Right cardiac atrium (tissue), 5 donors: ENCODE measurements at regions not wholly inside any gene's neighbourhood (a gene's known extent, or its start where the extent isn't known, plus 50 kb on each side); places are given as distances from the start of the nearest gene placed in this dataset.
A peak's percentile ranks its signal among the peaks of the same experiment; 100 is the strongest.

Source experiments
- ATAC-seq, 2 donors: fragments of 200-7000 bp; cut with Tn5 transposase; one replicate each; pipeline versions ENCODE4 v1.8.0 to v1.9.1; 2020; ENCODE audit warnings: moderate library complexity in 2 of 2, mild to moderate bottlenecking in 1 of 2
- DNase-seq, 3 donors: peaks; one replicate each; pipeline ENCODE4 v3.0.0-alpha.2; 2020
- H3K27ac ChIP-seq: one replicate; pipeline ENCODE4 v1.5.1; 2013; ENCODE audit warnings: mild to moderate bottlenecking, low read length, control low read depth, moderate library complexity
- H3K27me3 ChIP-seq: one replicate; pipeline ENCODE4 v1.6.1; 2013; ENCODE audit not compliant: control insufficient read depth, insufficient read depth
- H3K4me1 ChIP-seq: one replicate; pipeline ENCODE4 v1.6.1; 2013; ENCODE audit warnings: low read length; ENCODE audit not compliant: control insufficient read depth, insufficient read depth
- H3K4me3 ChIP-seq: one replicate; pipeline ENCODE4 v1.5.1; 2013; ENCODE audit warnings: low read length, control low read depth
- H3K9me3 ChIP-seq: one replicate; pipeline ENCODE4 v1.6.1; 2013; ENCODE audit warnings: low read length; ENCODE audit not compliant: control insufficient read depth
- WGBS: extraction: QIAGEN DNeasy Blood & Tissue Kit; methylation state at CpG from one replicate; pipeline ENCODE4 v1.1.7; 2013; 5-methylcytosine and 5-hydroxymethylcytosine counted together
- intact Hi-C, 4 donors: fragments of 100-400 bp; cut with DNase I; formaldehyde crosslinking; loops; one replicate each; pipeline versions ENCODE4 v1.11.0 to v1.14.0; 2022 to 2023
- donor health status: healthy with polysubstance abuse.
- donor health status: DM: no; HTN: yes; CAD: no.
- donor health status: DM: no; HTN: no; CAD: no.
- donor health status: DM: no; HTN: yes; CAD: no; lungs with severe emphysema.
- donor health status: DM: yes; HTN: yes; CAD: no.

DNA sequence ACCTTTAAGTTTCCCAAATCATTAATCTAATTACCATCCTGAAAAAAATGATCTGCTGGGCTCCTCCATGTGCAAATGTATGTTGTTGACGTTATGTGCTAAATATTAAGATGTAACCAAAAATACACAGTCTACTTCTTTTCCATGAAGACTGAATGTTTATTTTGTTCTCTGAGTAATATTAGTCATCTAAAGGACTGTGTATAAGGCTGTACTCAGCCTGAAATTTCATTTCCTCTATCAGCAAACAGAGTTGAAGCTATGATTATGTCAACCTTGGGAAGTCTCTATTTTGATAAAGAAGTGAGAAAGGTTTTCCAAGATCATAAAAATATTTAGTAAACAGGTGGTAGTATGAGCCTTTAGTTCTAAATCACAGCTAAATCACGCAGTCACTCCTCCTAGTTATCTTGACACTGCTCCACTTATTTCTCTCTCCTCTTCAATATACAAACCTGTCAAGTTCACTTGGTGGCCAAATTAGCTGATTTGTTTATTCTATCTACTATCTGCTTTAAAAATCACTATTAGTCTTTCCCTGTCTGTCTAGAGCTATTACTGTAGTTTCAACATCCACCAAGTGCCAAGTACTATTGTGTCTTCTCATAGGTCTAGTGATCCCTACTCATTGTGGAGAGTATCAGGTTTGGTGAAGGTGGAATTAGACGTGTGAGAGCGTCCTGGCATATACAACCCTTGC is 211.7 kb upstream of the STARD13 start:
- ATAC-seq (peak in 1 of 2 donors; percentile 45), DNase-seq (no peak)
- Histone ChIP-seq H3K27ac (no peak overlapping the region), H3K4me3 (no peak overlapping the region), H3K9me3 (no peaks in the 10 kb centered on the region), H3K27me3 (no peaks in the 10 kb centered on the region), H3K4me1 (peaks cover 4% of the 10 kb centered on the region)
- WGBS = 80% methylated on average over 4 of the region's 4 CpGs
- intact Hi-C loops = no loop called here

DNA sequence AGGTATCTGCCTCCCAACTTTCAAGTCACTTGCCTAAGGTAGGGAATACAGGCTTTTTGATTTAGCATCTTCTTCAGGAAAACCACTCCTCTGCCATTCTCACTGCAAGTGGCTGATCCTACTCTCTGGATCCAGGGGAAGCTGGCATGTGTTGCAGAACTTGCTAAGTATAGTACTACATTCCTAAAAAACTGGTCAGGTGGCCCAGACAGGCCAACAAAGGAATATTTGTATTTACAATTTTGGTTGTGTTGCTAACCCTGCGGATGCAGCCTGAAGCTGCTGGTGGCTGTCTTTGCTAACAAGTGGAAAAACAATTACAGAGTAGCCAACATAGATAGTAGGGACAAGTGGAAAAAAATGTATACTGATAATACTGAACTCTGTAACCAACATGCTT is 222.5 kb upstream of the STARD13 start:
- no peak overlapping the region for H3K27ac ChIP-seq
- ATAC-seq = no peak
- intact Hi-C loops = no loop called here

DNA sequence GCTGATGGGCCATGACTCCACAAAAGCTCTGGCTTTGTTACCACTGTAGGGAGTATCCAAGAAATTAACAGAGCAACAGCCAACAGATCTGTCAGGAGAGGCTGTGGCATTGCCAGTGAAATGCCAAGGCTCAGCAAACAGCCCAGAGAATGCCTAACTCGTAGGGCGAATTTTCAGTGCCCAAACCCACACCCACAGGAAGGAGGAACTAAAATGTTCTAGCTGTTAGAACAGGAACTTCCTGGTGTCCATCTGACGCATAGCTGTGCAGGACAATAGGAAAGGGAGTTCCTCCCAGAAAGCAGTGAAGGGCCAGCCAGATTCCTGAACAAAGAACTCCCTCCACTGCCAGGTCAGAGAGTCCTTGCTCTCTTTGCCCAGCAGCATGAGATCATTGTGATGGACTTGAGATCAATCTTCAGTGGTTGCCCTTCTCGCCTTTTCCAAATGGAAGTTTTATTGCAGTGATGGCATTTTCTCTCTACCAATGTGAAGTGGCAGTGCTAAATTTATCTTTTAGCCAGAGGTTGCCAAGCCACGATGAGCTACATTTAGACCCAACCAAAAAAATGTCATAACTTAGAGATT is 224.2 kb upstream of the STARD13 start:
- intact Hi-C loops = no loop called here
- peak overlapping the region; percentile 100 for H3K27ac ChIP-seq
- DNase-seq (peak; percentile 51 to 70 (median 61)), ATAC-seq (peak; percentile 91 to 97)
- WGBS = 22% methylated on average over 5 of the region's 5 CpGs
- H3K4me1 ChIP-seq = peaks cover 12% of the 10 kb centered on the region
- H3K27me3 ChIP-seq = no peaks in the 10 kb centered on the region
- no peak overlapping the region for H3K4me3 ChIP-seq
- H3K9me3 ChIP-seq = no peaks in the 10 kb centered on the region

More for the DNA sequence above, 222.5 kb upstream of the STARD13 start:
- WGBS = 81% methylated on average over 1 of the region's 1 CpG
- Histone ChIP-seq H3K4me1 (peaks cover 12% of the 10 kb centered on the region), H3K4me3 (no peak overlapping the region), H3K27me3 (no peaks in the 10 kb centered on the region), H3K9me3 (no peaks in the 10 kb centered on the region)
- no peak for DNase-seq

DNA sequence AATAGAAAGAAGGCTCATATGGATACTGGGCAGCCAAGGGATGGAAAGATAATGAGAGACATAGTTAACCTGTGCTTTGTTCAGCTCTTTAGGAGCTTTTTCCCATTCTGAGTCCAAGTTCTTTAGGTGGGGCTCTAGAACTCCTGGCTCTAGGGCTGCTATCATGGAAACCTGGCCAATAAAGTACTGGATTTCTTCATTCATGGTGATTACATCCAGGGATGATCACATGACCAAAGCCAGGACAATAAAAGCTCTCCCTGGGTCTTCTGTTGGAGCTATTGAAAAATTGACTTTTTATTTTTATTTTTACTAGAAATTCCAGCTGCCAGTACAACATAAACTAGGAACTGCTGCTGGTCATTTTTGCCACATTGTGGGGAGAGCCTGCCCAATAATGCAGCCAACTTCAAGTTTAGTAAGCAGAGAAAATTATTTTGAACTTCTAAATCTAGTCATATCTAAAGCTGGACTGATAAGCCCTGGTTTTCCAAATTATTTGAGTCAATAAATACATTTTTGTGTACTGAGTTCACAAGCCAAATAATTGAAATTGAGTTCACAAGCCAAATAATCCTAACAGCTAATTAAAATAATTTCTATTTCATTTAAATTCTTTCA is 224.9 kb upstream of the STARD13 start:
- H3K27ac ChIP-seq = peak overlapping the region; percentile 94
- H3K4me3 ChIP-seq = no peak overlapping the region
- no peaks in the 10 kb centered on the region for H3K27me3 ChIP-seq
- intact Hi-C loops = no loop called here
- ATAC-seq (peak; percentile 18 to 36), DNase-seq (no peak)
- no peaks in the 10 kb centered on the region for H3K9me3 ChIP-seq
- peaks cover 12% of the 10 kb centered on the region for H3K4me1 ChIP-seq

DNA sequence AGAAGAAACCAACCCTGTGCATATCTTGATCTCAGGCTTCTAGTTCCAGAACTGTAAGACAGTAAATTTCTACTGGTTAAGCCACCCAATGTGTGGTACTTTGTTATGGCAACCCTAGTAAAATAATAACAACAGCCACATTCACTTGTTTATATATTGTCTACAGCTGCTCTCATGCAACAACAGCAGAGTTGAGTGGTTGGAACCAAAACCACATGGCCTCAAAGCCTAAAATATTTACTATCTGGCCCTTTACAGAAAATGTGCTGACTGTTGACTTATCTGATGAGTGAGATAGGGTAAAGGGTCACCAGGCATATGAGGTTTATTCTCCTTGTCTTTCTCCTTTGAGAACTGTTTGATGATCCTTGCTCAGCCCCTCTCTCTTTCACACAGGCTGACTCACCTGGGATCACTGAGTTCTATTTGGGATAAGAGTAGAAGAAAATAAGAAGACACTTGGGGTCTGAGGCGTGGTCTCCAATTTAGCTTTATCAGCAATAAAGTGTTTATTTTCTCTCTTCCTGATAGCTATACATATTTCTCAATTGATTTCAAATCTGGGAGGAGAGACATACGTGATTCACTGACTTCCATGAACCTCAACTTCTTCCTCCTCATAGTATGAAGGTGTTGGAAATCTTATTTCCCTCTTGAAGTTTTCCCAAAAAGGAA is 227.5 kb upstream of the STARD13 start:
- intact Hi-C loops = no loop called here
- Histone ChIP-seq H3K4me3 (no peak overlapping the region), H3K27ac (no peak overlapping the region), H3K4me1 (peaks cover 9% of the 10 kb centered on the region), H3K27me3 (no peaks in the 10 kb centered on the region), H3K9me3 (no peaks in the 10 kb centered on the region)
- 88% methylated on average over 2 of the region's 2 CpGs for WGBS
- no peak for ATAC-seq
- DNase-seq = no peak

DNA sequence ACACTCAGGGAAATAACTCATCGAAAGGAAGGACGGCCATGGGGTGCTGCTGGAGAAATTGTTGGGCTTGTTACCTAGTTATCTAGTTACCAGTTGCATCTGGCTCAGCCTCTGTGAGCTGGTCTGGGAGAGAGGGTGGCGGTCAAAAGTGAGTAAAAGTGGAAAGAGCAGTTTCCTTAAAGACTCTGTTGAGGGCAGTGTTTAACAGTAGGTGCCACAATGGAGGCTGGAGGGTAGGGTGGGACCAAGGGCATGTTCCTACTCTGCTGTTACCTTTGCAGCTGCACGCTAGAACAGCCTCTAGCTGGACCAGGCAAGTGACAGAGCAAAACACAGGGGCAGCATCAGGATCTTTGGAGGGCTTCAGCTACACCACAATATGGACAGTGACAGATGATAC is 228.8 kb upstream of the STARD13 start:
- no peaks in the 10 kb centered on the region for H3K27me3 ChIP-seq
- no peak overlapping the region for H3K4me3 ChIP-seq
- peaks cover 3% of the 10 kb centered on the region for H3K4me1 ChIP-seq
- no peak overlapping the region for H3K27ac ChIP-seq
- no peak for ATAC-seq
- no peak for DNase-seq
- intact Hi-C loops = no loop called here
- 94% methylated on average over 4 of the region's 4 CpGs for WGBS
- H3K9me3 ChIP-seq = no peaks in the 10 kb centered on the region

DNA sequence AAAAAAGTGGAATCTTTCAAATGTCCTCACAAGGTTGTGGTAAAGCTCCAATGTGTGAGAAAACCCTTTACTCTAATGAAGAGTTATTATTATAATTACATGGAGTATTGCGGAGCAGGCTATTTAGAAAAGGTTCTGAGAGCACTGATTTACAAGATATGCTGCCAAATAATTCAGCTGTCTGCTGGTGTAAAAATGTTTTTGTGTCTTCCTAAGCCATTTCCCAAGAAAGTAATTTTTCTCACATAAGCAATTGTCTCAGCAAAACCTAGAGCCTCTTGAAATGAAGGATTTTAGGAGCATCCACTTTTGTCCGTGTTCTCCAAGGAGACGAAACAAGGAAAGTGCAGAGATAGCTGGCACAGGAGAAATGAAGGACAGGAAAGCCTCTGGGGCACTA is 229.6 kb upstream of the STARD13 start:
- no peaks in the 10 kb centered on the region for H3K9me3 ChIP-seq
- peaks cover 2% of the 10 kb centered on the region for H3K4me1 ChIP-seq
- 84% methylated on average over 3 of the region's 3 CpGs for WGBS
- DNase-seq (no peak), ATAC-seq (no peak)
- intact Hi-C loops = no loop called here
- no peaks in the 10 kb centered on the region for H3K27me3 ChIP-seq
- no peak overlapping the region for H3K27ac ChIP-seq
- no peak overlapping the region for H3K4me3 ChIP-seq

DNA sequence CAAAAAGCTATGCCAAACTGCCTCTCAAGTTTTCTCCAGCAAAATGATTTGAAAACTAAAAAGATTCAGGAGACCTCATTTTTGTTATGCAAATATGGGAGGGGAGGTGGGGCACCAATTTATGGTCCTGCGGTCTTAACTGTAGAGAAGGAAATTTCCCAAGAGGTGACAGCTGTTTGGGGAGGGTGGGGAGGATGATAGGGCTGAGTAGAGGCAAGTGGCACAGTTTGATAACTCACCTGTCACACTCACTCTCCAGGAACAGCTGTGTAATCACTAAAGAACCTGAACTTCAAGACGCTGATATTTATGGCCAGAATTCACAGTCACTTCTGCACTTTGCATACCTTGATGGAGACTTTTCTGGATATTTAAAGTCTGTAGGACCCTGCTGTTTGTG is 232.9 kb upstream of the STARD13 start:
- WGBS = 89% methylated on average over 2 of the region's 2 CpGs
- intact Hi-C loops = no loop called here
- Histone ChIP-seq H3K4me1 (no peaks in the 10 kb centered on the region), H3K9me3 (no peaks in the 10 kb centered on the region), H3K27ac (no peak overlapping the region), H3K4me3 (no peak overlapping the region), H3K27me3 (no peaks in the 10 kb centered on the region)
- DNase-seq (no peak), ATAC-seq (no peak)

DNA sequence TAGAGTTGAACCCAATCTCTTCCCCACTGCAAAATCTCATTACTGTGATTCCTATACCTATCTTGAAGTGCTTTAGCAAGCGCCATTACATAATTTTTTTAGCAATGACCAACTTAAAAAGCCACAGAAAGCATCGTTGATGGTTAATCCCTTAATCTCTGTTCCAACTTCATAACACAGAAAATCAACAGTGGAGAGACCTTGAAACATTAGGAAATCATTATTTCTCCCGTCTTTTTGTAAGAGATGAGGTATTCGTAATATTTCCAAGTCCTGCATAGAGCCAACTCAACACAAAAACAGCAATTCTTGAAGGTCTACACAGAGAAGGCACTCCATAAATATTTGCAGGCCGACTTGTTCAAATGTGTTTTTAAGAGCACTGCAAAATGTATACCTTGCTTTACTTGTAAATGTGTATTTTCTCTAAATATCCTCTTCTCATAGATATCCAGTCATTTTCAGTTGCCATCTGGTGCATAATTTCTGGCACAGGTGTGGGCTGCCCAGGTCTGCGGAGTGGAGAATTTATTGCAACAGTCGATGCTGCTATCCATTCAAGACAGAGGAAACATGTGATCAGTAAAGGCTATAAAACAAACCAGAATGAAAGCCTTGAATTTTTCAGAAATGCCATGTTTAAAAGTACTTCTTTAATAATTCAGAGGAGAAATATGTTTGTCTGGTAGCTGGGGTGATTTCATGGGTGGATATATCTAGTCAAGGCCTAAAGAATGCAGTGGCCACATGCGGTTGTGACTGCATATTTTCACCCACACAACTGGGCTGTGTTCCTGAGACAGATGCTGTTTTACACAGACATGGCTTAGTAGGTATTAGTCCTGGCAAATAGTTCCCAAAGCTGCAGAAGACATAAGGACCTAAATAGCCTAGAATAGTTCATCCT is 234.3 kb upstream of the STARD13 start:
- no peaks in the 10 kb centered on the region for H3K9me3 ChIP-seq
- ATAC-seq (no peak), DNase-seq (no peak)
- H3K27ac ChIP-seq = no peak overlapping the region
- H3K27me3 ChIP-seq = no peaks in the 10 kb centered on the region
- WGBS = 86% methylated on average over 8 of the region's 8 CpGs
- H3K4me1 ChIP-seq = no peaks in the 10 kb centered on the region
- H3K4me3 ChIP-seq = no peak overlapping the region
- intact Hi-C loops = no loop called here

DNA sequence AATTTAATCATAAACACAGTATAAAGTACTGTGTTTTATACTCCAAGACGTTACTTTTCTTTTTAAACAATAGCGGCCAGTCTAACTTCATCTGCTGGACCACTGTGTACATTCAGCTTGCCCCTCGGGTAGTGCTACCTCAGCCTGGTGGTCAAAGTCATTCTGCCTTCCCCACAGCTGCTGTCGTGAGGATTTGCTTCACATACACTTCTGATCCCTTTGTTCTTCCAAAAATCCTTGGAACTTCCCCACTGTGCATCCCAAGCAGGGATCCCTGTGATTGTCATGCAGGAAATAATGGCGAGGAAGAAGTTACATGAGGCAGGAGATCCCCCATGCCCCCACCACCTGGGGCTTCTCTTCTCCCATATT is 234.9 kb upstream of the STARD13 start:
- H3K4me3 ChIP-seq = no peak overlapping the region
- H3K9me3 ChIP-seq = no peaks in the 10 kb centered on the region
- no peak overlapping the region for H3K27ac ChIP-seq
- intact Hi-C loops = no loop called here
- ATAC-seq (no peak), DNase-seq (no peak)
- H3K4me1 ChIP-seq = no peaks in the 10 kb centered on the region
- 84% methylated on average over 5 of the region's 5 CpGs for WGBS
- H3K27me3 ChIP-seq = no peaks in the 10 kb centered on the region
